HG03521 (cell line): ENCODE measurements at regions not wholly inside any gene's neighbourhood (a gene's known extent, or its start where the extent isn't known, plus 50 kb on each side); places are given as distances from the start of the nearest gene placed in this dataset.

Experiments used
- ATAC-seq: cut with Tn5 transposase; IDR thresholded peaks from one replicate; pipeline ENCODE4 v1.9.1; 2021; ENCODE audit warnings: mild to moderate bottlenecking, moderate library complexity; ENCODE audit not compliant: unreplicated experiment

DNA sequence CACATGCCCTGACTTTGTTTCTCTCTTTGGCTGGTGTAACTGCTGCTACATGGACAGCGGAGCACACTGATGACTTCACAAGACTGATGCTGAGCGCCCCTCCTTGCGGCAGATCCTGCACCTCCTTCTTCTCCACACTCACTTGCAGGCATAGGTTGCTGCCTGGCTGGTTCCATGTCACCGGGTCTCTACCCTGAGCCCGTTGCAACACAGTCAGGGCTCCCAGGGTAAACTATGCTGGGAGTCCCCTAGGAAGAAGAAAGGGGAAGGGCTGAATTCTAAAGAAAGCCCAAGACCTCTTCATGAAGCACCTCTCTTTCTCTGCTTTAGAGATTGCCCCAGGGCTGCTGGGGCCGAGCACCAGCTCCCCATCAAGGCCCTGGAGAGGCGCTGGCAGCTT, 83.3 kb upstream of the DUSP22 start:
- no peak for ATAC-seq

DNA sequence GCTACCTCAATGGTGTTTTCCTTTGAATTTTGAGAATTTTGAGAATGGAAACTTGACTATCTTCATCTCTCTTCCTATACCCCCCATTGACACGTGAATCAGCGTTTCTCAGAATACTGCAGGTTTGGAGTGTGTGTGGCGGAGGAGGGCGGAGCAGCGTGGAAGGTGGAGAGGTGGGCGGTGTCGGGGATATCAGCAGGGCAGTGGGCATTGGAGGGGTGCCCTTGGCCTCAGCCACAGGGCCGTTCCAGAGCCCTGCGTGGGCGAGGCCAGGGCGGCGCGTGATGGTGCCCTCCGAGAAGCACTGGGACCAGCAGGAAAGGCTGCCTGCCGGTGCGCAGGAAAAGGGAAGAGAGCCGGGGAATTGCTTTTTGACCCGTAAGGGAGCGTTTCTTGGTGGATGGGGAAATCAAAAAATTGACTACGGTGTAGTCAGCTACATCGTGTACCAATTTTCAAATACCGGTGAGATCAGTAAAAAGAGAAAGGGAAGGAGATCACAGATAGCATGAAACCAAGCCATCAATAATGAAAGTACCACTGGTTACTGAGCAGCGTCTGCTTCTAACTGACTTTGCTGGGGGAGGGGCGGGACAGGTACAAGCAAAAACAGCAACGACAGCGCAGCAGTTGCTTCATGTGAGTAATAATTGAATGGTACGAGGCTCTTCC, 82.7 kb upstream of the DUSP22 start:
- peak; percentile 78 for ATAC-seq

DNA sequence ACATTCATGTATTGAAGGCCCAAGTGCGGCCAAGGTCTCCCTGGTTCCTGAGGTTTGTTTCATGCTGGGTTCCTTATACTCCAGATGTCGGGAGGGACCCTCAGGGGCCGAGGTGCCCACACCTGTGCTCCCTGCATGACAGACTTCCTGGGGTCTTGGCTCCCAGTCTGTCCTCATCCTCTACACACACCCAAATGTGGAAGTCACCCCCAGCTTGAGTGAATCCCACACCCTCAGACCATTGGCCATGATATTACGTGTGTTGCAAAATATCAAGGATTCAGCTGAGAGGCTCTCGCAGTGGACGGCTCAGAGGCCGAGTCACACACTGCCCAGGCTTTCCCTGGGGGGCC, 82.2 kb upstream of the DUSP22 start:
- ATAC-seq: no peak

DNA sequence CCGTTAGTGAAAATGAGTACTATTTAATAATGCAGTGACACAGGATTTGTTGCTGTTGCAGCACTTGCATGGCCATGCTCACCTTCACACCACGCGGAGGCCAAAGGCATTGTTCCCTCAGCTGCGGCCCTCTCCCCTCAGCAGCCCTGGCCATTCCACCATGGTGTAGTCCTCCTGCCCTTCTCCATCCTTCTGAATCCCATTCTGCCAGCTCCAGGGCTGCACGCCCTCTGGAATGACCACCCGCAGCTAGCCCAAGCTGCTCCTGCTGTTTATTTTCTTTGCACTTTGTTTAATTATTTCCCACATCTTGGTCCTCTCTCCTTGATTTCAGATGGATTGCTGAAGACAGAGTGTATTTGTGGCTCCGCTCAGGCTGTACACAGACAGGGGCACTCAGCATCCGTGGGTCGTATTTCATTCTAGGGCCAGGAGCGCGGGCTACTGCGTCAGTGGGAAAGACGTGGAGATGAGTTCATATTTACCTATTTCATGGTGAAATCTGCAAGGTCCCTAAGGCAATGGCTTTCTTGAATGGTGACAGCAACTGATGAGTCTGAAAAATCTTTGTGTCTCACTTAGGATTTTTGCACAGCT, 81.4 kb upstream of the DUSP22 start:
- no peak for ATAC-seq

DNA sequence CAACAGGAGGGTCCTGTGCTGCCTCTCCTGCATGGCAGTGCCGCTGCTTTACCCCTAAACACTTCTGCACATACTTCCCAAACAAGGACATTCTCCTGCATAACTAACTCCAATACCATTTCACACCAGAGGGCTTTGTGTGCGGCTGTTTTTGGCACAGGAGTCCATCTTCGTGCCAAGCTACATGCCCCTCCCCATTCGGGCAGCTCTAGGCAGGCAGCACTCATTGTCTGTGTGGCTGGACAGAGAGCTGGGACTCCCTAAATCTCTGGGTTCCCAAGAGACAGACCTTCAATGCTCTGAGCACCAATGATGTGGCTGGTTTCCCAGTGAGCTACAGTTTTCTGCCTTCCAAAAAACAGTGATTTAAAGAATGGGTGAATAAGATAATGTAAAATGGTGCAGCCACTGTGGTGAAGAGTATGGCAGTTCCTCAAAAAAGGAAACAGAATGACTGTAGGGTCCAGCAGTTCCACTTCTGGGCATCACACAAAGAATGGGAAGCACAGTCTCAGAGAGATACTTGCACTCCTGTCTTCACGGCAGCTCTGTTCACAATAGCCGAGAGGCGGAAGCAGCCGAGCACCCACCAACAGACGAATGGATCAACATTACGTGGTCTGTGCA, 80.3 kb upstream of the DUSP22 start:
- ATAC-seq: no peak

DNA sequence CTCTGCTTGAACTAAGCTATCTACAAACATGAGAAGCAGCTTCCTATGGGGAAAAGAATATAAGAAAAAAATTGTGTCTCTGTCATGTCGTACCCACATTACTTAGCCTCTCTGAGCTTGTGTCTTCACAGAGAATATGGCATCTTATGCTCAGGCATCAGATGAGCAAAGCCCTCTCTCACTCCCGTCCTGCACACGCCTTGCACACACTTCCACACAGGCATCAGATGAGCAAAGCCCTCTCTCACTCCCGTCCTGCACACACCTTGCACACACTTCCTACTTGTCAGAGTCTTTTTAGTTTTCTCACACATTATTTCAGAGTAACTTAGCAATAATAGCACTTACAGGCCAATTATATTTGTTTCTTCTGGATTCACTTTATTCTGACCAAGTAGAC, 79.0 kb upstream of the DUSP22 start:
- no peak for ATAC-seq

DNA sequence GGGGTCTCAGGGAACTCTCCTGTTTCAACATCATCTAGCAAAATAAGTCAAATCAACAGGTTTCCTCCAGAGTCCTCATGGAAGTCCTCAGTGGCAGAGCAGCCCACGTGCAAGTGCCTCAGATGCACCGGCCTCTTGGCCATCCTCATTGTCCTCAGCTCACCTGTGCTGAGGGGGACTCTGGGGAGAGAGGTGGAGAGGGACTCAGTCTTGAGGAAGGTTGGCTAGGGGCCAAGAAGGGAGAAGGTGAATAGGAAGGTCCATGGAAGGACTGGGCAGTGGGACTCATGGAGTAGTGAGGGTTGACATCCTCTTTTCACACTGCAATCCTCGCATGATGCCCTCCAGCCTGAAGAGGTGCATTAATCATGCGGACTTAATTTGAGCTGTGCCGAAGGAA, 77.9 kb upstream of the DUSP22 start:
- ATAC-seq: no peak

DNA sequence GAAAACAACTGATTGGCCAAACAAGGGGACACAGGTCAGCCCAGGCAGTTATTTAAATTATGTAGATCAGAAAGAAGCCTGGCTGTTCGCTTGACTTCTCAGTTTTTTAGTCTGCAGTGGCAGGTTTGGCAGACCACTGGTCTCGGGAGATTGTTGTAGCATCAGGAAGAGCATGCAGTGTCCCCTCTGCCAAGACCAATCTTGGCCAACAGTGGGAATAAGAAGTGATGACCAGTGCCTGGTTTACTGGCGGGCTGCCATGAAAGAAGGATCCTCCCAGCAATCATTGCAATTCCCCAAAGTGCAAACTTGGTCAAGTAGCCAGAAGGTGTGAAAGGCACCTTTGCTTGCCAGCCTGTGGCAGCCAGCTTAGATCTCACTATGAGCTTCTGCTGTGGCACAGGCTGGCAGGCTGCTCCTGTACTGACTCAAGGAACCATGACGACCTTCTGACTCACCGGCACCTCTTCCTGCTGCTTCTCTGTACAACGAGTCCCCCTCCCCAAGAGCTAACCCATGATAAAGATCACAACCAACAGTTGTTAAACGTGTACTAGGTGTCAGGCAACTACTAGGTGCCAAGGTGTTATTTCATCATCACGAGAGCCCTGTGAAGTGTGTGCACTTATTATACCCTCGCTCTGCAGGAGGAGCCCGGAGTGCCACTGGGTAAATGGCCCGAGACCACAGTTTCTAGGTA, 76.8 kb upstream of the DUSP22 start:
- ATAC-seq: no peak

DNA sequence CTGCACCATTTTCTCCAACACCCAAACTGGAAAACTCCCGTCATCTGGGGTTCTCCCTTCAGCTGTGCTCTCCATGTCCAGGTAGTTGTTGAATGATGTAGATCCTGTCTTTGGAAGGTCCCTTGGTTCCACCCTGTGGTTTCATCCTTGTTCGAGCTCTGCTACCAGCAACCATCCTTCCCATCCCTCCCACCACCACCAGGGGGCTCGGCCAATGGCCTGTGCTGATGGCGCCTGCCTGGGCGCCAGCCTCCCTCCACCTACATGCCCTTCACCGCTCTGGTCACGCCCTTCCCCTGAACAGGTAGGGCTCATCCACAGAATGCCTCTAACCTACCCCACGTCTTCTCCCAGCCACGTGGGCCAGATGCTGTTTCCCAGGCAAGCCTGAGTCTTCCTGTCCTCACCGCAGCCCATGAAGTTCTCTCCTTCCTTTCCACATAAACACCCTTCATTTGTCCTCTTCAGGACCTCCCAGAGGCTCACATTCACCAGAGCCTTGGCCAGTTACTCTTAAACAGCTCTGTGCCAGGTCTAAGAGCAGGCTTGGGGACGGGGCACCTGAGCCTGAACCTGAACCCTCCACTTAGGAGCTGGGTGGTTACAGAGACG, 75.1 kb upstream of the DUSP22 start:
- ATAC-seq: no peak

DNA sequence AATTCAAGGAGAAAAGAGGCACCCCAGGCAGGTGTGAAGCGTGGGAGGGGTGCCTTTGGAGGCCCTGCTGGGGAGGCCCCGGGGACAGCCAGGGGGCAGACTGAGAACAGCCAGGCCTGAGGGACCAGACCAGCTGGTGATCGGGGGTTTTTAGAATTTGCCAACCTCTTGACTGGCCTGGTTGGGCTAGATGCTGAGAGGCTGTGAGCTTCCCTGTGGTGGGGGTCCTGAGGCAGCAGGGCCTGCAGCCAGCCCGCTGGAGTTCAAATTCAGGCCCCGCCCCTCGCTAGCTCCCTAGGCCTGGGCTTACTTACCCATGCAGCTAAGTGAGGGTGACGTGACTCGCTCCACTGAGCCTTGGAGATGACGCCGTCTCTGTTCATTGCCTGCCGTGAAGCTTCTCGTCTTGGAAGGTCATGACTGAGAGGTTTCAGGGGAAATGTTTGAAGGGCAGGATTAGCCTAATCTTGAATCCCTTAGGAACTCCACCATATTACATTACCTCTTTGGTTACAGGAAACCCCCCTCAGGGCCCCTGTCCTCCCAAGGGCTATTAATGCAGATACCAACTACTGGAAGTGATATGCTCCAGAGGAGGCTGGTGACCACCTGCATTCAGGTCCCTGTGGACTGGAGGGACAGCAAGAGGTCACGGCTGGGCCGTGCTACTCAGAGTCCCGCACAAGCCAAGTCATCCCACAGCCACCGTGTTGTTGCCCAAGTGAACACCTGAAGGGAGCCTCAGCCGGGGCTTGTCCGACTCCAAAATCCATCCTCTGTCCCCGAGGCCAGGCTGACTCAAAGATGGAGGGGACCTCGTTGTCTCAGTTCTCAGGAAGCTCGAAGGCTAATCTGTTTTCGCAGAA, 73.9 kb upstream of the DUSP22 start:
- ATAC-seq: peak; percentile 36

DNA sequence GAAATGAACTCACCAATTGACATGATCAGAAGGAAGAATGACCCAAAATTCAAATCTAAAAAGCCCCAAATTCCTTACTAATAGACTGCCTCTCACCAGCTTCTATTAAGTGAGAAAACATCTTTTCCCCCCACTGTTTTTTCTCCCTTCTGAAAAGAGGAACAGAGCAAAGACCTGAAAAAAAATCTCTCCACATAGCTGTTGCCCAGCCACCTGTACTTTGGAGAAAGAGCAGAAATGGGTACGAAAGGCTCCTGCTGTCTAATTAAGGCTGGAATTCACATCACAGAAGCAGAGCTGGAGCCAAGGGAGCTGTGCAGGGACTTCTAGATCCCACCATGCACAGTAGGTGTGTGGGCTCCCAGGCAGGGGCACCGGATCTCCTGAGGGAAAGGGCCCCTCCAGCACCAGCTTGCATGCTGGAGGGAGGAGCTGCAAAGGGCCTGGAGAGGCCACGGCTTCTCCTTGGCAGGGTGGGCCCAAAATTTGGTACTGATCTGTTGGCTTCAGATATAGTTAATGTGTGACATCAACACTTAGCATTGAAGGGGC, 73.2 kb upstream of the DUSP22 start:
- no peak for ATAC-seq

DNA sequence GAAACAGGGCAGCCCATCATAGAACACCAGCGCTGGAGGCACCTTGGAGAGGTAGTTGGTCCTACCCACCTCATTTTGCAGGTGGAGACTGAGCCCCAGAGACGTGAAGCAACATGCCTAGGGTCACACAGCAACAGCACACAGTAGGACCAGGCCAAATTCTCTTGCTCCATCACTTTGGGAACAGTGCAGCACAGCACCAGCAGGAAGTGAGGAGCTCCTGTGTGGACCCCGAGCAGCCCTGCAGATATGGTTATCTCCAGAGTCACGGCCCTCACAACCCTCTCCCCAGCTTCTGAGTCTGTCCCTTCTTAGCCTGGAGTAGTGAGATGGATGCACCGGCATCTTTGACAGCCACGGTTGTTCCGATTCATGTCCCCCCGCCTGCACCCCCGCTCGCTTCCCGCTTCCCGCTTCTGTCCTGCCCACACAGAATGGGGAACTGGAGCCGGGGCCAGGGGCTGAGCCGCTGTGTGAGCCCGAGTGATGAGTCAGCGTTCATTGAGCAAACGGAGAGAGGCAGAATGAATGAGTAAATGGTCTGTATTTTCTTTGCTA, 72.6 kb upstream of the DUSP22 start:
- ATAC-seq: no peak

DNA sequence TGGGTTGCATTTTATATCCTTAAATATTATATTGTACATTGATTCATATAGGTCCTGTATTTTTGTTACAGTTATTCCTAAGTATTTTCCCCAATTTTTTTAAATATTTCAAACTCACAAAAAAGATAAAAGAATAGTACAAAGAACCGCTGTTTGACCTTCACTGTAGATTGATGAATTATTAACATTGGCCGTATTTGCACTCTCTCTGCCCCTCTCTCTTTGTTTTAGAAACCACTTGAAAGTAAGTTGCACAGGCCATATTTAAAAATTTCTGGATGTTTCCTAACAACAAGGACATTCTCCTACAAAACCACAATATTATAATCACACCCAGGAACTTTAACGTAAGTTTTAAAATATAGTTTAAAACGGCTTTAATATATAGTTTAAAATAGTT, 72.0 kb upstream of the DUSP22 start:
- no peak for ATAC-seq

DNA sequence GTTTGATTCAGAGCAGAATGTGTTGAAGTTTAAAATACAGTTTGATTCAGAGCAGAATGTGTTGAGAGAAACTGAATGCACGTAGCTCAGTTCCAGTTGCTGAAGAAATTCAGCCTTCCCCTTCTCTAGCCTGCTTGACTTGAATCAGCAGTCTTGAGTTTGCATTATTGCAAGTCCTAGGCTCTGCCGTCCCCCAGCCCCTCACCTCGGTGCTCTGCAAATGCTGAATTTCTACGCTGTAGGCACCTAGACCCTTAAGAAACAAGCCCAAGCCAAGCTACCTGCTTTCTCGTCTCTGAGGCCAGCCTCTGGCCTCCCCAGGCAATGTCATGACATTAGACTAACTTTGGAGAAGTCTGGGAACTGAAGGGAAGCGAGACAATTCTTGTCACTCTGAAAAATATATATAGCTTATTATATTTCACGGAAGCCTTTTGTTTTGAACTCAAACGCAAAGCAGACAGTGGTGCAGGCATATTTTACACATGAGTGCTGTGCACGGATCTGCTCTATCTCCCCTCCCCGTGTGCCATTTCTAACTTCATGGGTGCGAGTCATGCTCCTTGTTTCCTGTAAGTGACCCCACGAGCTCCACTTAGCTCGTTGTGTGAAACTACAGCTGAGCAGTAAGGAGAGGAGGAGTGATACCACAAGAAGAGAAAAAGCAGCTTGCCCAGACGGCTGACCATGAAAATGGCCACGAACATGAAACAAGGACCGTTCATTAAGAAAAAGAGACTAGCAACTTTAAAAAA, 71.4 kb upstream of the DUSP22 start:
- no peak for ATAC-seq

DNA sequence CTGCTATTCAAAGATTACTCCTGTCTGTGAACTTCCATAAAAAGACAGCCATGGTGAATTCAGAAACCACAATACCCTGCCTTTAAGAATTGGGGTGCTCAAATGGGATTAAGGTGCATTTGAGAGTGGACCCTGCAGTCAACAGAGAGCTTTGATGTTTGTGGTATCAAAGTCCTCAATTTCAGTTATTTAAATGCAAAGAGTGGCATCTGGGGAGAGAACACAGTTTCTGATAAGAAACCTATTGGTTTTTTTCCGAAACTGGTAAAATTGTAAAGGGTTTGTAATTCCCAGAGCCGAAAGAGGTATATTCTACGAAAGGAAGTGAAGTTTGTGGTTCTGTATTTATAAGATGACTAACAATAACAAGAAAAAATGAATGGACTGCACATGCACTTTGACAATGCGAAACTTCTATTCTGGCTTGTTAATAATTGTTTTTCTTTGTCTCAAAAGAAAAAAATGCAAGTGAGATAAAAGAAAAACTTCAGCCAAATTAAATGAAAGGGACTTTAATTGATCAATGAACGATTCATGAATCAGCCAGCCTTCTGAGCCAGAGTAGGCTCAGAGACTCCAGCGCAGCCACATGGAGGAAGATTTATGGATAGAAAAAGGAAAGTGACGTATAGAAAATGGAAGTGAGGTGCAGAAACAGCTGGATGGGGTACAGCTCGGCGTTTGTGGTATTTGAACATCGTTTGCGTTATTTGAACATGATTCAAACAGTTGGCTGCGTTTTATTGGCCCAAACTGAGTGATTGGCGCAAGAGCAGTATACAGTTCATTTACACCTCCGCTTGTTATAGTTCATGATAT, 70.5 kb upstream of the DUSP22 start:
- ATAC-seq: no peak

DNA sequence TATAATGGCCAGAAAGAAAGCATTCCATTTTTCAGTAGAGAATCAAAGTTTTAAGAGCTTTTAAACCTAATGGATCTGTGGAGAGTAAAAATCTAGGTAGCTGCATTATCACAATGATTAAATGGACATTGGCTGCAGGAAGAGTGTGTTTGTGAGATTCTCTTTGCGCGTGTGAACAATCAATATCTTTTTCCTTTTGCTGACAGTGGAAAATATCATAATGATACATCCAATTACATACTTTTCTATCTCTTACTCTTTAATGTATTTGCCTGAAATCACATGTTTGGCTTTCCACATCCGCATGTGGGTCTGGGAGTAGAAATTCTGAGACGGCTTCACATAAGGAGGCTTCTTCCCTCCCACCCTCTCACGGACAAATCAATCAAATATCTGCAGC, 69.8 kb upstream of the DUSP22 start:
- ATAC-seq: no peak

DNA sequence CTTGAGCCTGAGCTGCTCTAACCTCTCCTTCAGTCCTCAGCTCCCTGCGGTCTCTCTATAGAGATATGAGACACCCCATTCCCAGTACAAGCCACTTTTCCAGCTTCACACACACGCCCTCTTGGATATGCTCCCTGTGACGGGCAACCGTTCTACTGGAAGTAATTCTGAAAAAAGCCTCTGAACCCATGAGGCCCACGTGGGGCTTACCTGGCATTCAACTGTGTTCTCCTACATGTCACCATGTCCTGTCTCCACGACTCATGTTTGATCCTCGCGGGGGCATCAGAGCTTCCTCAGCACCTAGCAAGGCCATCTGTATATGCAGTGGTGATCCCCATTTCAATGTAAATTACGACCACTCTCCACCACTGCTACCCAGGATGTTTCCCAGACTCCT, 69.2 kb upstream of the DUSP22 start:
- no peak for ATAC-seq

DNA sequence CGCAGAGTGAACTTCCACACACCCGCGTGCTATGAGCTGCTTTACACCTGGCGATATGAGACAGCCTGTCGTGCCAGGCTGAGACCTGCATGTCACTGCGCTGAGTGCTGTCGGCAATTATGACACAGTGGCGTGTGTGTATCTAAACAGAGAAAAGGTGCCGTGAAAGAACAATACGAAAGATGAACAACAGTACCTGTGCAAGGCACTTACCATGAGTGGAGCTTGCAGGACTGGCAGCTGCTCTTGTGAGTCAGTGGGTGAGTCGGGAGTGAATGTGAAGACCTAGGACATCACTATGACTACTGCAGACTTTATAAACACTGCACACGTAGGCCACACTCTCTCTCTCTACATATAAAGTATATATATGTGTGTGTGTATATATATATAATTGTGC, 68.5 kb upstream of the DUSP22 start:
- no peak for ATAC-seq

DNA sequence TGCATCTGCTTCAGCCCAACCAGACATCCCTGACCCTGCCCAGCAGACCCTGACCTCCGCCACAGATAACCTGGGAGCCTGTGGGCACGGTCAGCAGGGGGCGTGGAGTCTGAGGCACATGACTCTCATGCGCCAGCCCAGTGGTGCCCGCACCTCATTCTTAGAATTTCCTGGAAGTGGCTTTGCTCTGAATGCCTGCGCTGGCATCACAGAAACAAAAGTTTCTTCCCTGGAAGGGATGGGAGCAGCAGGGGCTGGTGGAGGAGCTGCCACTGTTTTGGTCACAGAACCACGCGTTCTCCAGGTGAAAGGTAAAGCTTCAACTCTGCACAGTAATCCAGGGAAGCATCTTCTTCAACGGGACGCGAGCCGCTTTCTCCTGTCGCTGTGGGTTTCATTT, 67.9 kb upstream of the DUSP22 start:
- ATAC-seq: no peak
